ENCODE measurements at regions not wholly inside any gene's neighbourhood (a gene's known extent, or its start where the extent isn't known, plus 50 kb on each side); places are given as distances from the start of the nearest gene placed in this dataset.

GRCh38 chr3:28114893-28115292 lies 126.5 kb upstream of the CMC1 start (continued):
- peak; percentile 97 for TF ChIP-seq HOMEZ (CRISPR knock-in tag; IDR thresholded peaks at IDR 0.05; ENCODE audit: low read depth)
- peak; percentile 92 for TF ChIP-seq ZNF609 (CRISPR knock-in tag; IDR thresholded peaks at IDR 0.05; ENCODE audit: borderline replicate concordance)
- peak; percentile 80 for TF ChIP-seq ZBED4 (CRISPR knock-in tag; IDR thresholded peaks at IDR 0.05; ENCODE audit: borderline replicate concordance)
- TF ChIP-seq ATRX (CRISPR knock-in tag; IDR thresholded peaks at IDR 0.05; ENCODE audit: borderline replicate concordance), result no peak
- no peak for TF ChIP-seq CERS6 (CRISPR knock-in tag; IDR thresholded peaks at IDR 0.05)
- TF ChIP-seq MAZ (IDR thresholded peaks at IDR 0.05; ENCODE audit: borderline replicate concordance, low read depth, low read length), result no peak
- TF ChIP-seq MAZ (CRISPR knock-in tag; IDR thresholded peaks at IDR 0.05; ENCODE audit: low read depth), result peak; percentile 63; the same call in 1 of the 2 replicates
- TF ChIP-seq ZNF251 (CRISPR knock-in tag; IDR thresholded peaks at IDR 0.05), result no peak
- peak; percentile 87 for TF ChIP-seq ZNF280D (CRISPR knock-in tag; IDR thresholded peaks at IDR 0.05)
- 0 out of 2 replicates have a peak, but pooled peaks have one; percentile 21 for TF ChIP-seq TFDP2 (CRISPR knock-in tag; IDR thresholded peaks at IDR 0.05)

Data from HepG2 (cell line).